IMR-90 (cell line): ENCODE measurements at regions not wholly inside any gene's neighbourhood (a gene's known extent, or its start where the extent isn't known, plus 50 kb on each side); places are given as distances from the start of the nearest gene placed in this dataset.

Experiments
- ATAC-seq: fragments of 200-7000 bp; cut with Tn5 transposase; 2 replicates; pipeline ENCODE4 v1.9.1; 2020; ENCODE audit warnings: low read depth, mild to moderate bottlenecking, moderate library complexity
- BruUV-seq: library from RNA; stranded (reverse); fragments of 400-500 nt; replicated peaks from 2 replicates; lab custom pipeline; 2021; lab: Mats Ljungman, UMichigan
- CTCF ChIA-PET: fragments of 300-600 bp; formaldehyde crosslinking; extraction: SDS; loops from one replicate; lab custom pipeline; 2021; ENCODE audit warnings: antibody characterized with exemption; lab: Yijun Ruan, JAX
- POLR2A ChIA-PET: fragments of 300-600 bp; sonication (Branson Sonifier 250); formaldehyde crosslinking; loops from one replicate; lab custom pipeline; 2022; ENCODE audit warnings: antibody characterized with exemption; ENCODE audit not compliant: unreplicated experiment; lab: Charles Lee
- DNase-seq: peaks from one replicate; pipeline ENCODE4 v3.0.0; 2013
- H2AFZ ChIP-seq: replicated peaks from 2 replicates; pipeline ENCODE3; 2013; ENCODE audit warnings: low read length, mild to moderate bottlenecking; ENCODE audit not compliant: poor library complexity
- H2AK5ac ChIP-seq: 2 replicates; pipeline ENCODE4 v1.6.1; 2013; ENCODE audit warnings: low read depth, low read length, inconsistent platforms
- H2AK9ac ChIP-seq: replicated peaks from 2 replicates; pipeline ENCODE3; 2013; ENCODE audit warnings: mild to moderate bottlenecking, low read depth, low read length, moderate library complexity; ENCODE audit not compliant: poor library complexity
- H2BK120ac ChIP-seq: 2 replicates; pipeline ENCODE4 v1.6.1; 2013; ENCODE audit warnings: low read depth, low read length, inconsistent platforms
- H2BK15ac ChIP-seq: 3 replicates; pipeline ENCODE4 v1.6.1; 2013; ENCODE audit warnings: low read depth, low read length, inconsistent platforms
- H2BK20ac ChIP-seq: 2 replicates; pipeline ENCODE4 v1.6.1; 2013; ENCODE audit warnings: low read depth, mild to moderate bottlenecking, inconsistent platforms, low read length, moderate library complexity
- H2BK5ac ChIP-seq: 2 replicates; pipeline ENCODE4 v1.6.1; 2013; ENCODE audit warnings: mild to moderate bottlenecking, low read depth, low read length, inconsistent platforms; ENCODE audit not compliant: poor library complexity, severe bottlenecking
- H3K14ac ChIP-seq: replicated peaks from 2 replicates; pipeline ENCODE4 v1.6.1; 2013; ENCODE audit warnings: low read depth, low read length, inconsistent platforms
- H3K18ac ChIP-seq: 2 replicates; pipeline ENCODE4 v1.6.1; 2013; ENCODE audit warnings: low read depth, low read length, control low read depth
- H3K23ac ChIP-seq: 2 replicates; pipeline ENCODE4 v1.6.1; 2013; ENCODE audit warnings: low read depth, low read length, inconsistent platforms
- H3K27ac ChIP-seq: 2 replicates; pipeline ENCODE4 v1.5.1; 2013; ENCODE audit warnings: mild to moderate bottlenecking, control low read depth, low read length; ENCODE audit not compliant: insufficient read depth
- H3K27me3 ChIP-seq: 2 replicates; pipeline ENCODE4 v1.6.1; 2013; ENCODE audit warnings: low read length; ENCODE audit not compliant: control insufficient read depth, insufficient read depth
- H3K36me3 ChIP-seq: 2 replicates; pipeline ENCODE4 v1.6.1; 2013; ENCODE audit warnings: low read length, mixed read lengths; ENCODE audit not compliant: control insufficient read depth, insufficient read depth
- H3K4ac ChIP-seq: 2 replicates; pipeline ENCODE4 v1.6.1; 2013; ENCODE audit warnings: low read depth, low read length, inconsistent platforms
- H3K4me1 ChIP-seq: 2 replicates; pipeline ENCODE4 v1.6.1; 2013; ENCODE audit warnings: low read length, mixed read lengths; ENCODE audit not compliant: control insufficient read depth, insufficient read depth
- H3K4me2 ChIP-seq: 2 replicates; pipeline ENCODE4 v1.6.1; 2013; ENCODE audit warnings: low read depth, mild to moderate bottlenecking, control low read depth, low read length, moderate library complexity
- H3K4me3 ChIP-seq: 2 replicates; pipeline ENCODE4 v1.5.1; 2013; ENCODE audit warnings: low read depth, mild to moderate bottlenecking, control low read depth, low read length, moderate library complexity; ENCODE audit not compliant: insufficient read depth
- H3K56ac ChIP-seq: 2 replicates; pipeline ENCODE4 v1.6.1; 2013; ENCODE audit warnings: low read length, inconsistent platforms; ENCODE audit not compliant: insufficient read depth; ENCODE audit errors: extremely low read depth
- H3K79me1 ChIP-seq, 2 experiments: 2 replicates each; pipeline ENCODE4 v1.6.1; 2013; ENCODE audit warnings: low read length in 2 of 2, inconsistent platforms in 1 of 2, low read depth in 1 of 2
- H3K9ac ChIP-seq: 2 replicates; pipeline ENCODE4 v1.6.1; 2013; ENCODE audit warnings: low read depth, low read length, control low read depth
- H3K9me1 ChIP-seq: 2 replicates; pipeline ENCODE4 v1.6.1; 2013; ENCODE audit warnings: low read length, inconsistent platforms; ENCODE audit not compliant: insufficient read depth
- H3K9me3 ChIP-seq: 2 replicates; pipeline ENCODE4 v1.6.1; 2013; ENCODE audit warnings: low read length; ENCODE audit not compliant: control insufficient read depth, insufficient read depth
- H4K20me1 ChIP-seq: 2 replicates; pipeline ENCODE4 v1.6.1; 2013; ENCODE audit warnings: low read length, inconsistent platforms; ENCODE audit not compliant: insufficient read depth
- H4K5ac ChIP-seq: 2 replicates; pipeline ENCODE4 v1.6.1; 2013; ENCODE audit warnings: mild to moderate bottlenecking, low read depth, low read length, control low read depth
- H4K8ac ChIP-seq, 2 experiments: 2 replicates each; pipeline ENCODE4 v1.6.1; 2013; ENCODE audit warnings: low read depth in 2 of 2, low read length in 2 of 2, control low read depth in 1 of 2, inconsistent platforms in 1 of 2
- H4K91ac ChIP-seq: 2 replicates; pipeline ENCODE4 v1.6.1; 2013; ENCODE audit warnings: low read depth, low read length, inconsistent platforms; ENCODE audit not compliant: insufficient read depth
- BHLHE40 ChIP-seq: fragments of 150-350 bp; IDR thresholded peaks from 2 replicates; pipeline ENCODE4 v1.6.1; 2016; ENCODE audit warnings: mild to moderate bottlenecking, low read depth, low read length
- CEBPB ChIP-seq: IDR thresholded peaks from 2 replicates; pipeline ENCODE4 v1.6.1; 2012; ENCODE audit warnings: low read depth, low read length, improper control_type of control experiment
- CHD1 ChIP-seq: IDR thresholded peaks from 2 replicates; pipeline ENCODE4 v1.6.1; 2012; ENCODE audit warnings: low read depth, low read length, improper control_type of control experiment
- FOS ChIP-seq: fragments of 150-350 bp; IDR thresholded peaks from 2 replicates; pipeline ENCODE4 v1.6.1; 2016; ENCODE audit warnings: low read depth, low read length
- MAFK ChIP-seq: IDR thresholded peaks from 2 replicates; pipeline ENCODE4 v1.6.1; 2012; ENCODE audit warnings: low read depth, low read length, improper control_type of control experiment
- MAZ ChIP-seq: IDR thresholded peaks from 2 replicates; pipeline ENCODE4 v1.6.1; 2012; ENCODE audit warnings: low read depth, mild to moderate bottlenecking, low read length, improper control_type of control experiment, moderate library complexity, borderline replicate concordance
- MXI1 ChIP-seq: IDR thresholded peaks from 2 replicates; pipeline ENCODE4 v1.6.1; 2012; ENCODE audit warnings: low read depth, mild to moderate bottlenecking, low read length, moderate library complexity, borderline replicate concordance
- RCOR1 ChIP-seq: IDR thresholded peaks from 2 replicates; pipeline ENCODE4 v1.6.1; 2012; ENCODE audit warnings: mild to moderate bottlenecking, low read length, improper control_type of control experiment; ENCODE audit not compliant: insufficient replicate concordance
- SMC3 ChIP-seq: fragments of 150-350 bp; IDR thresholded peaks from 2 replicates; pipeline ENCODE4 v1.6.1; 2016; ENCODE audit warnings: low read depth, mild to moderate bottlenecking, antibody characterized with exemption, low read length, moderate library complexity
- WGBS, 2 experiments: methylation state at CpG; one replicate each; pipeline versions ENCODE4 v1.1.5 to v1.1.7; 2013; ENCODE audit warnings: missing lambda C conversion rate in 2 of 2; ENCODE audit not compliant: insufficient read length in 1 of 2; ENCODE audit errors: extremely low coverage in 2 of 2; 5-methylcytosine and 5-hydroxymethylcytosine counted together
- dilution Hi-C: fragments of 300-500 bp; cut with HindIII; formaldehyde crosslinking; loops from one replicate; pipeline ENCODE4 v1.14.3; 2018; ENCODE audit warnings: low sequenced_read_pairs; ENCODE audit not compliant: unreplicated experiment
- in situ Hi-C: fragments of 300-500 bp; cut with MboI; formaldehyde crosslinking; loops from 3 replicates; pipeline ENCODE4 v1.14.3; 2019; ENCODE audit warnings: low sequenced_read_pairs, inconsistent platforms, mixed read lengths
- intact Hi-C: fragments of 100-400 bp; cut with micrococcal nuclease; formaldehyde crosslinking; loops from 2 replicates; pipeline ENCODE4 v1.10.0; 2022

GRCh38 chr6:40898073-40898472 is 140.9 kb downstream of the UNC5CL start:
- in situ Hi-C loops (loop anchor here (5.0 kb wide), 1 partner anchor 124 kb away; no protein-coding TSS in a partner anchor), dilution Hi-C loops (no loop called here), intact Hi-C loops (no loop called here)
- Histone ChIP-seq H3K4me1 (no peaks in the 10 kb centered on the region), H3K56ac (no peak overlapping the region), H3K9ac (no peak overlapping the region), H2BK5ac (no peak overlapping the region), H3K9me1 (no peaks in the 10 kb centered on the region), H2AK5ac (no peak overlapping the region), H3K18ac (no peak overlapping the region), H2BK120ac (no peak overlapping the region), H4K8ac (no peak overlapping the region), H4K91ac (no peak overlapping the region), H3K27me3 (peaks cover 5% of the 10 kb centered on the region; the same call in 1 of the 2 replicates), H2BK15ac (no peak overlapping the region), H2AFZ (no peak overlapping the region), H2BK20ac (no peak overlapping the region), H3K36me3 (no peaks in the 10 kb centered on the region), H3K4me2 (no peak overlapping the region), H4K5ac (no peak overlapping the region), H3K79me1 (no peaks in the 10 kb centered on the region), H3K4ac (no peak overlapping the region), H3K9me3 (no peaks in the 10 kb centered on the region), H3K14ac (no peak overlapping the region), H4K20me1 (no peaks in the 10 kb centered on the region), H3K23ac (no peak overlapping the region), H3K4me3 (no peak overlapping the region), H3K27ac (no peak overlapping the region), H2AK9ac (no peak overlapping the region)
- no peak for DNase-seq
- POLR2A ChIA-PET: no interaction called here
- BruUV-seq: no TSS peak
- WGBS, 2 experiments: no CpG with 5 or more reads among the region's 1 CpG
- CTCF ChIA-PET: interaction anchor here (1.3 kb wide), 1 partner anchor 24 kb away, joined by 3 read pairs; no protein-coding TSS in a partner anchor
- no peak for ATAC-seq
- TF ChIP-seq FOS (no peak), SMC3 (no peak), CEBPB (no peak), MAFK (no peak), MAZ (no peak), RCOR1 (no peak), CHD1 (no peak), BHLHE40 (no peak), MXI1 (no peak)
